WTC11 (cell line): ENCODE measurements at regions not wholly inside any gene's neighbourhood (a gene's known extent, or its start where the extent isn't known, plus 50 kb on each side); places are given as distances from the start of the nearest gene placed in this dataset.

Source experiments
- ATF2 ChIP-seq: sonication (generic); formaldehyde crosslinking; IDR thresholded peaks from 2 replicates; pipeline ENCODE4 v1.8.1; 2022; ENCODE audit warnings: low read depth, missing genetic modification reagents, borderline replicate concordance
- CREB1 ChIP-seq: sonication (generic); formaldehyde crosslinking; IDR thresholded peaks from 2 replicates; pipeline ENCODE4 v1.8.0; 2023; ENCODE audit warnings: mild to moderate bottlenecking, missing genetic modification reagents
- CTCF ChIP-seq: fragments of 200-600 bp; IDR thresholded peaks from 2 replicates; pipeline ENCODE4 v1.8.0; 2022; ENCODE audit warnings: antibody characterized with exemption
- ETV6 ChIP-seq: sonication (generic); formaldehyde crosslinking; IDR thresholded peaks from 2 replicates; pipeline ENCODE4 v1.8.1; 2022; ENCODE audit warnings: mild to moderate bottlenecking, missing genetic modification reagents
- FOXJ3 ChIP-seq: sonication (generic); formaldehyde crosslinking; IDR thresholded peaks from 2 replicates; pipeline ENCODE4 v1.9.0; 2021; ENCODE audit warnings: missing genetic modification reagents, mild to moderate bottlenecking, borderline replicate concordance
- FOXP1 ChIP-seq: sonication (generic); formaldehyde crosslinking; IDR thresholded peaks from 2 replicates; pipeline ENCODE4 v1.8.0; 2022; ENCODE audit warnings: missing genetic modification reagents, mild to moderate bottlenecking, moderate library complexity, borderline replicate concordance
- MYBL2 ChIP-seq: sonication (generic); formaldehyde crosslinking; IDR thresholded peaks from 2 replicates; pipeline ENCODE4 v1.8.1; 2023; ENCODE audit warnings: mild to moderate bottlenecking, moderate library complexity, missing genetic modification reagents
- NFATC4 ChIP-seq: fragments of 250-450 bp; sonication (Bioruptor Pico); IDR thresholded peaks from 2 replicates; pipeline ENCODE4 v1.9.0; 2021; ENCODE audit warnings: mild to moderate bottlenecking
- NFYB ChIP-seq: sonication (generic); formaldehyde crosslinking; conservative IDR thresholded peaks from 2 replicates; pipeline ENCODE4 v1.8.0; 2022; ENCODE audit warnings: low read depth, missing genetic modification reagents
- NR2C2 ChIP-seq: sonication (generic); formaldehyde crosslinking; IDR thresholded peaks from 2 replicates; pipeline ENCODE4 v1.8.0; 2022; ENCODE audit warnings: mild to moderate bottlenecking, missing genetic modification reagents
- ZNF121 ChIP-seq: sonication (generic); formaldehyde crosslinking; IDR thresholded peaks from 2 replicates; pipeline ENCODE4 v1.8.0; 2023; ENCODE audit warnings: missing genetic modification reagents
- ZNF232 ChIP-seq: sonication (generic); formaldehyde crosslinking; IDR thresholded peaks from 2 replicates; pipeline ENCODE4 v1.8.0; 2022; ENCODE audit warnings: mild to moderate bottlenecking, missing genetic modification reagents

GRCh38 chr20:51184289-51184688, 161.4 kb upstream of the KCNG1 start:
- TF ChIP-seq FOXJ3 (no peak), MYBL2 (CRISPR knock-in tag) (no peak), NFYB (CRISPR knock-in tag) (no peak), NR2C2 (CRISPR knock-in tag) (no peak), CREB1 (CRISPR knock-in tag) (no peak), ZNF121 (CRISPR knock-in tag) (no peak), FOXP1 (no peak), CTCF (no peak), NFATC4 (CRISPR knock-in tag) (no peak), ZNF232 (CRISPR knock-in tag) (no peak), ATF2 (no peak), ETV6 (CRISPR knock-in tag) (no peak)
